ENCODE measurements at regions not wholly inside any gene's neighbourhood (a gene's known extent, or its start where the extent isn't known, plus 50 kb on each side); places are given as distances from the start of the nearest gene placed in this dataset.

- Histone ChIP-seq H3K9me3 (replicated peaks; ENCODE audit: control insufficient read depth, insufficient read depth, low read length) (no peaks in the 10 kb centered on the region), H3K9me1 (replicated peaks; ENCODE audit: control insufficient read depth, extremely low read depth, insufficient read depth, low read length) (no peaks in the 10 kb centered on the region), H3K9ac (replicated peaks; ENCODE audit: extremely low read depth, insufficient read depth, low read length) (no peak overlapping the region), H3K36me3 (ENCODE audit: control insufficient read depth in 2 of 2, extremely low read depth in 1 of 2, insufficient read depth in 2 of 2, low read length in 2 of 2) (no peaks in the 10 kb centered on the region), H3K27me3 (ENCODE audit: control insufficient read depth in 2 of 2, insufficient read depth in 2 of 2, low read length in 2 of 2) (no peaks in the 10 kb centered on the region), H3K27ac (ENCODE audit: insufficient read depth, low read depth, low read length) (no peak overlapping the region), H3K4me2 (ENCODE audit: insufficient read depth, low read length) (no peak overlapping the region), H3K79me2 (ENCODE audit: control insufficient read depth, insufficient read depth, low read length) (no peaks in the 10 kb centered on the region), H3K4me1 (ENCODE audit: control insufficient read depth, extremely low read depth, insufficient read depth, low read length) (no peaks in the 10 kb centered on the region), H2AFZ (ENCODE audit: low read depth, low read length) (no peak overlapping the region), H3K4me3 (replicated peaks in 1 of 3; ENCODE audit: insufficient read depth in 1 of 3, low read depth in 1 of 3, low read length in 3 of 3) (no peak overlapping the region), H4K20me1 (replicated peaks; ENCODE audit: control insufficient read depth, extremely low read depth, insufficient read depth, low read length) (no peaks in the 10 kb centered on the region)
- TF ChIP-seq POLR2A (IDR thresholded peaks at IDR 0.05; ENCODE audit: low read depth, low read length), result no peak
- TF ChIP-seq POLR2AphosphoS5 (IDR thresholded peaks at IDR 0.05; ENCODE audit: insufficient read depth, low read depth, low read length), result no peak
- no peak for TF ChIP-seq MAX (IDR thresholded peaks at IDR 0.05; ENCODE audit: insufficient read depth, insufficient read length)
- TF ChIP-seq CTCF (IDR thresholded peaks at IDR 0.05; ENCODE audit: extremely low read depth in 1 of 2, insufficient read depth in 1 of 2, low read depth in 1 of 2, low read length in 2 of 2), result no peak
- TF ChIP-seq EZH2 (IDR thresholded peaks at IDR 0.05; ENCODE audit: borderline replicate concordance, low read depth, low read length, severe bottlenecking), result no peak
- TF ChIP-seq JUN (IDR thresholded peaks at IDR 0.05; ENCODE audit: borderline replicate concordance, insufficient read depth, insufficient read length, low read depth), result no peak
- no peak for TF ChIP-seq FOS (IDR thresholded peaks at IDR 0.05; ENCODE audit: borderline replicate concordance, insufficient read depth, low read length)
- no peak for TF ChIP-seq GATA2 (IDR thresholded peaks at IDR 0.05; ENCODE audit: insufficient read depth, insufficient read length, low read depth, low read length)
- TF ChIP-seq MYC (IDR thresholded peaks at IDR 0.05; ENCODE audit: low read depth, low read length), result no peak
- ChIA-PET CTCF (no interaction called here), POLR2A (no interaction called here)
- no TSS peak for BruUV-seq (replicated peaks)
- FAIRE-seq, result no peak
- dilution Hi-C loops (cut with MboI; ENCODE audit: extremely low pct_ligation_motif_present, low sequenced_read_pairs) (no loop called here), intact Hi-C loops (cut with micrococcal nuclease) (no loop called here)
- DNase-seq (ENCODE audit: low read depth, low spot score), result no peak
These were observed 85.3 kb upstream of the PARP11 start for GRCh38 chr12:3958534-3958933.

Measured in endothelial cell of umbilical vein (primary cell).